Peyer's patch (tissue), 4 donors: ENCODE measurements at regions not wholly inside any gene's neighbourhood (a gene's known extent, or its start where the extent isn't known, plus 50 kb on each side); places are given as distances from the start of the nearest gene placed in this dataset.

Experiments used
- CTCF ChIP-seq, 6 experiments: fragments of 450-650 bp in 4 of 6; fragments of 200-600 bp in 2 of 6; sonication (generic) in 1 of 6; IDR thresholded peaks; one replicate each; pipeline ENCODE4 v1.5.1; 2017 to 2019; ENCODE audit warnings: antibody characterized with exemption in 6 of 6, mild to moderate bottlenecking in 3 of 6, moderate library complexity in 1 of 6
- POLR2A ChIP-seq, 2 donors: fragments of 450-650 bp; IDR thresholded peaks; one replicate each; pipeline ENCODE4 v1.5.1; 2017; ENCODE audit warnings: antibody characterized with exemption in 2 of 2, mild to moderate bottlenecking in 2 of 2, moderate library complexity in 2 of 2

GRCh38 chr9:80964914-80965313 is 724.4 kb downstream of the TLE1 start:
- TF ChIP-seq CTCF (IDR thresholded peaks at IDR 0.05): no peak
- TF ChIP-seq POLR2A (IDR thresholded peaks at IDR 0.05): no peak
